ENCODE measurements at regions not wholly inside any gene's neighbourhood (a gene's known extent, or its start where the extent isn't known, plus 50 kb on each side); places are given as distances from the start of the nearest gene placed in this dataset.

GRCh38 chr12:67917811-67918210 is 71.4 kb upstream of the IFNG-AS1 start:
- Histone ChIP-seq H3K9me1 (replicated peaks; ENCODE audit: control insufficient read depth, extremely low read depth, insufficient read depth, low read length) (no peaks in the 10 kb centered on the region), H3K9me3 (replicated peaks; ENCODE audit: control insufficient read depth, insufficient read depth, low read length) (no peaks in the 10 kb centered on the region), H2AFZ (ENCODE audit: low read depth, low read length) (no peak overlapping the region), H3K4me1 (ENCODE audit: control insufficient read depth, extremely low read depth, insufficient read depth, low read length) (no peaks in the 10 kb centered on the region), H3K4me3 (replicated peaks in 1 of 3; ENCODE audit: insufficient read depth in 1 of 3, low read depth in 1 of 3, low read length in 3 of 3) (no peak overlapping the region), H3K27ac (ENCODE audit: insufficient read depth, low read depth, low read length) (no peak overlapping the region), H3K79me2 (ENCODE audit: control insufficient read depth, insufficient read depth, low read length) (no peaks in the 10 kb centered on the region), H4K20me1 (replicated peaks; ENCODE audit: control insufficient read depth, extremely low read depth, insufficient read depth, low read length) (no peaks in the 10 kb centered on the region), H3K9ac (replicated peaks; ENCODE audit: extremely low read depth, insufficient read depth, low read length) (no peak overlapping the region), H3K27me3 (ENCODE audit: control insufficient read depth in 2 of 2, insufficient read depth in 2 of 2, low read length in 2 of 2) (no peaks in the 10 kb centered on the region), H3K4me2 (ENCODE audit: insufficient read depth, low read length) (no peak overlapping the region), H3K36me3 (ENCODE audit: control insufficient read depth in 2 of 2, extremely low read depth in 1 of 2, insufficient read depth in 2 of 2, low read length in 2 of 2) (no peaks in the 10 kb centered on the region)
- FAIRE-seq (no peak), DNase-seq (ENCODE audit: low read depth, low spot score) (no peak)
- CTCF ChIA-PET: interaction anchor here (0.6 kb wide), 1 partner anchor 561 kb away, joined by 4 read pairs; no protein-coding TSS in a partner anchor
- TF ChIP-seq GATA2 (IDR thresholded peaks at IDR 0.05; ENCODE audit: insufficient read depth, insufficient read length, low read depth, low read length) (no peak), MAX (IDR thresholded peaks at IDR 0.05; ENCODE audit: insufficient read depth, insufficient read length) (no peak), JUN (IDR thresholded peaks at IDR 0.05; ENCODE audit: borderline replicate concordance, insufficient read depth, insufficient read length, low read depth) (no peak), MYC (IDR thresholded peaks at IDR 0.05; ENCODE audit: low read depth, low read length) (no peak), CTCF (IDR thresholded peaks at IDR 0.05; ENCODE audit: extremely low read depth in 1 of 2, insufficient read depth in 1 of 2, low read depth in 1 of 2, low read length in 2 of 2) (no peak), EZH2 (IDR thresholded peaks at IDR 0.05; ENCODE audit: borderline replicate concordance, low read depth, low read length, severe bottlenecking) (no peak), POLR2AphosphoS5 (IDR thresholded peaks at IDR 0.05; ENCODE audit: insufficient read depth, low read depth, low read length) (no peak), POLR2A (IDR thresholded peaks at IDR 0.05; ENCODE audit: low read depth, low read length) (no peak)
- dilution Hi-C loops (cut with MboI; ENCODE audit: extremely low pct_ligation_motif_present, low sequenced_read_pairs) (no loop called here), intact Hi-C loops (cut with micrococcal nuclease) (no loop called here)
- POLR2A ChIA-PET: no interaction called here
- BruUV-seq (replicated peaks): no TSS peak
